ENCODE measurements at regions not wholly inside any gene's neighbourhood (a gene's known extent, or its start where the extent isn't known, plus 50 kb on each side); places are given as distances from the start of the nearest gene placed in this dataset.

DNA sequence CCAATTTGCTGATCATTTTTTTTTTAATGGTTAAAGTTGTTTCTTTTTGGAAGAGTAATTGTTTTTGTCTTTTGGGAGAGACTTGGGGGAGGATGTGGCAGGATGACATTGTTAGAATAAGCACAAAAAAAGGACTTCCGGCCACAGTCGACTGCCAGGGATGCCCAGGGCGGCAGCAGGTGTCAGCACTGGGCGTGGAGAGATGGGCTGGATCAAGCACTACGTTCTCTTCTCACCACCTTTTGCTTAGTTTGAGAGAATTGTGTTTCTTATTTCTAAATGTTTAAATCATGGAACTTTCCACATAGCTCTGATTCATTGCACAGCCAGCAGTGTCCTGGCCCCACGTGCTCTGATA is 104.6 kb upstream of the FRMD1 start:
- H3K9me1 ChIP-seq (ENCODE audit: control insufficient read depth, extremely low read depth, insufficient read depth, low read length), result no peaks in the 10 kb centered on the region
- H3K4me1 ChIP-seq (ENCODE audit: control insufficient read depth, extremely low read depth, insufficient read depth, low read length), result no peaks in the 10 kb centered on the region
- H4K20me1 ChIP-seq (ENCODE audit: control insufficient read depth, extremely low read depth, insufficient read depth, low read length), result no peaks in the 10 kb centered on the region
- H3K27me3 ChIP-seq (ENCODE audit: control insufficient read depth, extremely low read depth, insufficient read depth, low read length), result no peaks in the 10 kb centered on the region
- TF ChIP-seq EZH2 (IDR thresholded peaks at IDR 0.05; ENCODE audit: low read length), result no peak
- TF ChIP-seq, protein P1, sequence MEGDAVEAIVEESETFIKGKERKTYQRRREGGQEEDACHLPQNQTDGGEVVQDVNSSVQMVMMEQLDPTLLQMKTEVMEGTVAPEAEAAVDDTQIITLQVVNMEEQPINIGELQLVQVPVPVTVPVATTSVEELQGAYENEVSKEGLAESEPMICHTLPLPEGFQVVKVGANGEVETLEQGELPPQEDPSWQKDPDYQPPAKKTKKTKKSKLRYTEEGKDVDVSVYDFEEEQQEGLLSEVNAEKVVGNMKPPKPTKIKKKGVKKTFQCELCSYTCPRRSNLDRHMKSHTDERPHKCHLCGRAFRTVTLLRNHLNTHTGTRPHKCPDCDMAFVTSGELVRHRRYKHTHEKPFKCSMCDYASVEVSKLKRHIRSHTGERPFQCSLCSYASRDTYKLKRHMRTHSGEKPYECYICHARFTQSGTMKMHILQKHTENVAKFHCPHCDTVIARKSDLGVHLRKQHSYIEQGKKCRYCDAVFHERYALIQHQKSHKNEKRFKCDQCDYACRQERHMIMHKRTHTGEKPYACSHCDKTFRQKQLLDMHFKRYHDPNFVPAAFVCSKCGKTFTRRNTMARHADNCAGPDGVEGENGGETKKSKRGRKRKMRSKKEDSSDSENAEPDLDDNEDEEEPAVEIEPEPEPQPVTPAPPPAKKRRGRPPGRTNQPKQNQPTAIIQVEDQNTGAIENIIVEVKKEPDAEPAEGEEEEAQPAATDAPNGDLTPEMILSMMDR (optimal IDR thresholded peaks at IDR 0.05 in 1 of 3, IDR thresholded peaks at IDR 0.05 in 1 of 3, conservative IDR thresholded peaks at IDR 0.05 in 1 of 3; ENCODE audit: extremely low read depth in 1 of 3, insufficient read depth in 2 of 3, low read length in 3 of 3), result no peak
- no peaks in the 10 kb centered on the region for H3K9me3 ChIP-seq (ENCODE audit: control insufficient read depth, low read depth, low read length)
- dilution Hi-C loops (cut with MboI; ENCODE audit: extremely low pct_ligation_motif_present, low sequenced_read_pairs), result no loop called here
- no peak for DNase-seq (ENCODE audit: low read depth, low spot score)
- no peak overlapping the region for H3K4me3 ChIP-seq (ENCODE audit: control insufficient read depth in 2 of 3, extremely low read depth in 1 of 3, insufficient read depth in 2 of 3, low read depth in 1 of 3, low read length in 3 of 3)
- no peaks in the 10 kb centered on the region for H3K36me3 ChIP-seq (ENCODE audit: control insufficient read depth in 2 of 2, extremely low read depth in 1 of 2, insufficient read depth in 2 of 2, low read length in 2 of 2)
- no peak overlapping the region for H3K4me2 ChIP-seq (ENCODE audit: control insufficient read depth, extremely low read depth, insufficient read depth, low read depth, low read length)
- H3K9ac ChIP-seq (ENCODE audit: control insufficient read depth, extremely low read depth, insufficient read depth, low read length), result no peak overlapping the region
- H2AFZ ChIP-seq (ENCODE audit: control insufficient read depth, low read length), result no peak overlapping the region
- no peak overlapping the region for H3K27ac ChIP-seq (ENCODE audit: control insufficient read depth, insufficient read depth, low read length)
- no peaks in the 10 kb centered on the region for H3K79me2 ChIP-seq (ENCODE audit: control insufficient read depth, insufficient read depth, low read length)
- FAIRE-seq, result no peak

DNA sequence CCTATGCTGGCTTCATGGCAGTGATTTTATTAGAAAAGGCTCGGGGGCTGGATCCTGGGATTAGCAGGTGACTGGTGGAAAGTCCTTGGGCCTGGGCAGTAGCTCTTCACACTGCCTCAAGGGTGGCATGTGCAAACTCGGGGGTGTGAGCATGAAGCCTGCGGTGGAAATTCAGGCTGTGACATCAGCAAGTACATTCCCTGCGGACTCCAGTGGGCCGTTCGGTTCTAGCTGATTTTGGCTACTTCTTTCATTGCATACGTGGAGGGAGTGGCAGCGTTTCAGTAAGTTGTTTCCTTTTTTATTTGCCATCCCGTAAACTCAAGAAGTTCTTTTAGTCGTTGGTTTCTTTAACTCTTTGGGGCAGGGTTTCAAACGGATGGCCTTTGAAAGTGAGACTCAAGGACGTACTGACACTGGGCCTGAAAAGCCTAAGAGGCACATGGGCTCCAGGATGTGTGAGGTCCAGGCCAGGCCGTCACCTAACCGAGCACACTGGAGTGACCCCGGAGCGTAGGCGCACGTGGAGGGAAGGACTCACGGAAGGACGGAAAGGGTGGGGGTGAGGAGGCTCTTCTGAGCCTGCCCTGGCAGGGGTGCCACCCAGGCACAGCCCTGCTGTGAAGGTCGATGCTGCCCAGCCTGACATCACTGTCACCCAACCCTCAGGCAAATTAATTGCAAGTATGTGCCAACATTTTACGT is 104.0 kb upstream of the FRMD1 start:
- Histone ChIP-seq H3K4me2 (ENCODE audit: control insufficient read depth, extremely low read depth, insufficient read depth, low read depth, low read length) (no peak overlapping the region), H3K4me1 (ENCODE audit: control insufficient read depth, extremely low read depth, insufficient read depth, low read length) (no peaks in the 10 kb centered on the region), H3K4me3 (ENCODE audit: control insufficient read depth in 2 of 3, extremely low read depth in 1 of 3, insufficient read depth in 2 of 3, low read depth in 1 of 3, low read length in 3 of 3) (no peak overlapping the region), H3K9me1 (ENCODE audit: control insufficient read depth, extremely low read depth, insufficient read depth, low read length) (no peaks in the 10 kb centered on the region), H3K27ac (ENCODE audit: control insufficient read depth, insufficient read depth, low read length) (no peak overlapping the region), H3K27me3 (ENCODE audit: control insufficient read depth, extremely low read depth, insufficient read depth, low read length) (no peaks in the 10 kb centered on the region), H3K79me2 (ENCODE audit: control insufficient read depth, insufficient read depth, low read length) (no peaks in the 10 kb centered on the region), H2AFZ (ENCODE audit: control insufficient read depth, low read length) (no peak overlapping the region), H3K9ac (ENCODE audit: control insufficient read depth, extremely low read depth, insufficient read depth, low read length) (no peak overlapping the region), H3K36me3 (ENCODE audit: control insufficient read depth in 2 of 2, extremely low read depth in 1 of 2, insufficient read depth in 2 of 2, low read length in 2 of 2) (no peaks in the 10 kb centered on the region), H4K20me1 (ENCODE audit: control insufficient read depth, extremely low read depth, insufficient read depth, low read length) (no peaks in the 10 kb centered on the region), H3K9me3 (ENCODE audit: control insufficient read depth, low read depth, low read length) (no peaks in the 10 kb centered on the region)
- dilution Hi-C loops (cut with MboI; ENCODE audit: extremely low pct_ligation_motif_present, low sequenced_read_pairs), result no loop called here
- DNase-seq (ENCODE audit: low read depth, low spot score) (no peak), FAIRE-seq (no peak)
- TF ChIP-seq, protein P1 (optimal IDR thresholded peaks at IDR 0.05 in 1 of 3, IDR thresholded peaks at IDR 0.05 in 1 of 3, conservative IDR thresholded peaks at IDR 0.05 in 1 of 3; ENCODE audit: extremely low read depth in 1 of 3, insufficient read depth in 2 of 3, low read length in 3 of 3), result no peak
- TF ChIP-seq EZH2 (IDR thresholded peaks at IDR 0.05; ENCODE audit: low read length), result no peak
